HG02884 (cell line): ENCODE measurements at regions not wholly inside any gene's neighbourhood (a gene's known extent, or its start where the extent isn't known, plus 50 kb on each side); places are given as distances from the start of the nearest gene placed in this dataset.
A peak's percentile ranks its signal among the peaks of the same experiment; 100 is the strongest.

Experiments
- ATAC-seq: cut with Tn5 transposase; IDR thresholded peaks from one replicate; pipeline ENCODE4 v1.9.1; 2021; ENCODE audit warnings: mild to moderate bottlenecking, moderate library complexity; ENCODE audit not compliant: unreplicated experiment

- no peak for ATAC-seq
Observed at GRCh38 chr13:24043590-24044350, 116.8 kb upstream of the SPATA13 start.

GRCh38 chr13:24045597-24045996 lies 114.9 kb upstream of the SPATA13 start:
- ATAC-seq, result no peak

GRCh38 chr13:24050292-24050711 lies 110.2 kb upstream of the SPATA13 start:
- no peak for ATAC-seq

- ATAC-seq, result no peak
Observed at GRCh38 chr13:24050796-24051715, 109.5 kb upstream of the SPATA13 start.

GRCh38 chr13:24052547-24053518 lies 107.7 kb upstream of the SPATA13 start:
- no peak for ATAC-seq

GRCh38 chr13:24053519-24054251 lies 106.8 kb upstream of the SPATA13 start:
- ATAC-seq, result peak; percentile 91

GRCh38 chr13:24056616-24057137 lies 103.8 kb upstream of the SPATA13 start:
- no peak for ATAC-seq

- no peak for ATAC-seq
Observed at GRCh38 chr13:24060993-24061392, 99.5 kb upstream of the SPATA13 start.

- ATAC-seq, result no peak
Observed at GRCh38 chr13:24063281-24063877, 97.1 kb upstream of the SPATA13 start.

GRCh38 chr13:24064371-24064770 lies 96.1 kb upstream of the SPATA13 start:
- no peak for ATAC-seq

- no peak for ATAC-seq
Observed at GRCh38 chr13:24065176-24065575, 95.3 kb upstream of the SPATA13 start.

GRCh38 chr13:24066405-24067295 lies 93.9 kb upstream of the SPATA13 start:
- ATAC-seq, result no peak

GRCh38 chr13:24068472-24068871 lies 92.0 kb upstream of the SPATA13 start:
- ATAC-seq, result no peak

GRCh38 chr13:24071016-24071415 lies 89.5 kb upstream of the SPATA13 start:
- ATAC-seq, result no peak

- no peak for ATAC-seq
Observed at GRCh38 chr13:24071423-24072075, 89.0 kb upstream of the SPATA13 start.

GRCh38 chr13:24073657-24074056 lies 86.9 kb upstream of the SPATA13 start:
- ATAC-seq, result no peak

GRCh38 chr13:24074678-24075077 lies 85.8 kb upstream of the SPATA13 start:
- ATAC-seq, result no peak
